Peyer's patch (tissue), 4 donors: ENCODE measurements at regions not wholly inside any gene's neighbourhood (a gene's known extent, or its start where the extent isn't known, plus 50 kb on each side); places are given as distances from the start of the nearest gene placed in this dataset.

Source experiments
- CTCF ChIP-seq, 6 experiments: fragments of 450-650 bp in 4 of 6; fragments of 200-600 bp in 2 of 6; sonication (generic) in 1 of 6; IDR thresholded peaks; one replicate each; pipeline ENCODE4 v1.5.1; 2017 to 2019; ENCODE audit warnings: antibody characterized with exemption in 6 of 6, mild to moderate bottlenecking in 3 of 6, moderate library complexity in 1 of 6
- POLR2A ChIP-seq, 2 donors: fragments of 450-650 bp; IDR thresholded peaks; one replicate each; pipeline ENCODE4 v1.5.1; 2017; ENCODE audit warnings: antibody characterized with exemption in 2 of 2, mild to moderate bottlenecking in 2 of 2, moderate library complexity in 2 of 2

DNA sequence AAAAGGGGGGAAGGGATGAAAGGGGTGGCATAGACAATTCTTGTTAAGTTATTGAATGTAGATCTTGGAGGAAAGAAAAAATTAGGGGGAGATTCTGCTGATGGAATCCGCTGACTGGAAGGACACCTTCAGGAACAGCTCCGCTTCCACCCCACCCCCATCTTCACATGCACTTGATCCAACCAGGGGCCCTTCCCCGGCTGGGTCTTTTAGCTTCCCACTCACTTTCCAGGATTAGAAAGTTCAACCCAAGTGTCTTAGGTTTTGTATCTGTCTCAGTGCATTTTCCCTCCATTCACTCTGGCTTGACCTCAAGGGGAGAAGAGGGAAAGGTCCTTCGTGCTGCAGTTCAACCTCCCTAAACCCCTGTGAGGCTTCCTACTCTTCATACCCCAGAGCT, 141.4 kb downstream of the IRS2 start:
- TF ChIP-seq CTCF (IDR thresholded peaks at IDR 0.05) (no peak), POLR2A (IDR thresholded peaks at IDR 0.05) (no peak)
